HCT116 (cell line): ENCODE measurements at regions not wholly inside any gene's neighbourhood (a gene's known extent, or its start where the extent isn't known, plus 50 kb on each side); places are given as distances from the start of the nearest gene placed in this dataset.

Experiments
- ATAC-seq: fragments of 200-7000 bp; cut with Tn5 transposase; 2 replicates; pipeline ENCODE4 v1.9.1; 2020; ENCODE audit warnings: mild to moderate bottlenecking, moderate library complexity
- BruUV-seq: library from RNA; stranded (reverse); fragments of 400-500 nt; replicated peaks from 2 replicates; lab custom pipeline; 2021; lab: Mats Ljungman, UMichigan
- CTCF ChIA-PET: fragments of 300-600 bp; sonication (Branson Sonifier 250); formaldehyde crosslinking; loops from one replicate; lab custom pipeline; 2021; ENCODE audit warnings: antibody characterized with exemption; lab: Charles Lee
- POLR2A ChIA-PET: fragments of 300-600, 350-600 bp; sonication (Branson Sonifier 250); formaldehyde crosslinking; loops from one replicate; lab custom pipeline; 2021; ENCODE audit warnings: antibody characterized with exemption; lab: Charles Lee
- RAD21 ChIA-PET, 2 experiments: fragments of 300-600 bp; sonication (Branson Sonifier 250); formaldehyde crosslinking; loops; one replicate each; lab custom pipeline; 2023; ENCODE audit warnings: low total read pairs in 2 of 2; ENCODE audit not compliant: uncharacterized antibody in 2 of 2, unreplicated experiment in 2 of 2, low non-redundant PET in 1 of 2; lab: Charles Lee
- DNase-seq: peaks from one replicate; pipeline ENCODE4 v3.0.0-alpha.2; 2010; ENCODE audit warnings: low read depth, low spot score
- H2AFZ ChIP-seq: fragments of 200-600 bp; shearing (Covaris generic), sonication (generic); 2 replicates; pipeline ENCODE4 v1.6.1; 2017; ENCODE audit warnings: low read depth, mixed run types, mixed read lengths, antibody characterized with exemption, low read length; ENCODE audit not compliant: poor library complexity, severe bottlenecking
- H3K27ac ChIP-seq: 2 replicates; pipeline ENCODE4 v1.5.1; 2012; ENCODE audit warnings: low read depth, low read length
- H3K27me3 ChIP-seq: fragments of 200-600 bp; sonication (generic); 2 replicates; pipeline ENCODE4 v1.6.1; 2016; ENCODE audit warnings: mixed run types, low read length, mixed read lengths; ENCODE audit not compliant: insufficient read depth
- H3K36me3 ChIP-seq, 2 experiments: fragments of 200-500 bp in 1 of 2; fragments of 200-600 bp in 1 of 2; sonication (Bioruptor generic) in 1 of 2; sonication (generic) in 1 of 2; 2 replicates each; pipeline versions ENCODE4 v1.5.1 to v1.6.1; 2014 to 2016; ENCODE audit warnings: low read length in 2 of 2, inconsistent platforms in 1 of 2, mixed read lengths in 1 of 2, mixed run types in 1 of 2; ENCODE audit not compliant: insufficient read depth in 2 of 2, control insufficient read depth in 1 of 2
- H3K4me1 ChIP-seq, 2 experiments: fragments of 200-600 bp in 1 of 2; sonication (generic) in 1 of 2; 2 replicates each; pipeline versions ENCODE4 v1.5.1 to v1.6.1; 2012 to 2017; ENCODE audit warnings: low read length in 2 of 2, inconsistent platforms in 1 of 2, mild to moderate bottlenecking in 1 of 2, mixed read lengths in 1 of 2, mixed run types in 1 of 2, moderate library complexity in 1 of 2; ENCODE audit not compliant: insufficient read depth in 2 of 2, control insufficient read depth in 1 of 2
- H3K4me2 ChIP-seq: fragments of 200-600 bp; sonication (generic); 2 replicates; pipeline ENCODE4 v1.6.1; 2017; ENCODE audit warnings: mixed run types, low read length, mixed read lengths
- H3K4me3 ChIP-seq, 2 experiments: fragments of 200-600 bp in 1 of 2; sonication (generic) in 1 of 2; replicated peaks in 1 of 2; 2 replicates each; pipeline ENCODE4 v1.5.1; 2011 to 2016; ENCODE audit warnings: low read length in 2 of 2, control low read depth in 1 of 2, low read depth in 1 of 2, mild to moderate bottlenecking in 1 of 2, mixed read lengths in 1 of 2, mixed run types in 1 of 2
- H3K79me2 ChIP-seq: fragments of 200-600 bp; sonication (generic); 2 replicates; pipeline ENCODE4 v1.6.1; 2017; ENCODE audit warnings: mild to moderate bottlenecking, mixed run types, low read length, moderate library complexity, mixed read lengths; ENCODE audit not compliant: insufficient read depth
- H3K9ac ChIP-seq: fragments of 200-600 bp; sonication (generic); 2 replicates; pipeline ENCODE4 v1.6.1; 2016; ENCODE audit warnings: low read length, mixed read lengths
- H3K9me2 ChIP-seq: fragments of 200-600 bp; sonication (generic), shearing (Covaris generic); 2 replicates; pipeline ENCODE4 v1.6.1; 2017; ENCODE audit warnings: mixed run types, mild to moderate bottlenecking, moderate library complexity; ENCODE audit not compliant: insufficient read depth
- H3K9me3 ChIP-seq, 2 experiments: fragments of 200-500 bp in 1 of 2; fragments of 200-600 bp in 1 of 2; sonication (Bioruptor generic) in 1 of 2; sonication (generic) in 1 of 2; 2 replicates each; pipeline ENCODE4 v1.6.1; 2014 to 2017; ENCODE audit warnings: low read length in 2 of 2, mixed read lengths in 2 of 2, inconsistent platforms in 1 of 2, low read depth in 1 of 2, mild to moderate bottlenecking in 1 of 2, mixed run types in 1 of 2, moderate library complexity in 1 of 2; ENCODE audit not compliant: control insufficient read depth in 1 of 2, insufficient read depth in 1 of 2
- H4K20me1 ChIP-seq: fragments of 200-600 bp; sonication (generic), shearing (Covaris generic); 2 replicates; pipeline ENCODE4 v1.6.1; 2017; ENCODE audit warnings: mixed run types, mild to moderate bottlenecking, moderate library complexity; ENCODE audit not compliant: insufficient read depth
- CEBPB ChIP-seq: IDR thresholded peaks from 2 replicates; pipeline ENCODE4 v1.6.1; 2012; ENCODE audit warnings: low read depth
- EGR1 ChIP-seq: IDR thresholded peaks from 2 replicates; pipeline ENCODE4 v1.6.1; 2012; ENCODE audit warnings: low read depth
- ELF1 ChIP-seq: IDR thresholded peaks from 2 replicates; pipeline ENCODE4 v1.6.1; 2012; ENCODE audit warnings: low read depth, borderline replicate concordance
- EZH2 ChIP-seq: fragments of 200-600 bp; sonication (generic); IDR thresholded peaks from 2 replicates; pipeline ENCODE4 v1.6.1; 2017; ENCODE audit warnings: antibody characterized with exemption, mixed run types
- EZH2phosphoT487 ChIP-seq: fragments of 200-600 bp; IDR thresholded peaks from 2 replicates; pipeline ENCODE4 v1.6.1; 2018; ENCODE audit warnings: antibody characterized with exemption, borderline replicate concordance
- JUND ChIP-seq: IDR thresholded peaks from 2 replicates; pipeline ENCODE4 v1.6.1; 2012
- POLR2AphosphoS5 ChIP-seq: IDR thresholded peaks from 2 replicates; pipeline ENCODE4 v1.6.1; 2011; ENCODE audit warnings: mild to moderate bottlenecking, low read depth, low read length, moderate library complexity
- RAD21 ChIP-seq: IDR thresholded peaks from 2 replicates; pipeline ENCODE4 v1.6.1; 2012; ENCODE audit warnings: low read depth, mild to moderate bottlenecking
- SRF ChIP-seq: IDR thresholded peaks from 2 replicates; pipeline ENCODE4 v1.6.1; 2012; ENCODE audit warnings: low read depth
- TCF7L2 ChIP-seq: IDR thresholded peaks from 2 replicates; pipeline ENCODE4 v1.7.0; 2011; ENCODE audit warnings: borderline replicate concordance, inconsistent platforms; ENCODE audit not compliant: insufficient read depth, insufficient read length; ENCODE audit errors: extremely low read depth
- YY1 ChIP-seq: IDR thresholded peaks from 2 replicates; pipeline ENCODE4 v1.6.1; 2011; ENCODE audit warnings: low read length, low read depth, moderate library complexity, mild to moderate bottlenecking; ENCODE audit not compliant: insufficient replicate concordance; ENCODE audit errors: extremely low read depth
- ZFX ChIP-seq: fragments of 450-650 bp; IDR thresholded peaks from 2 replicates; pipeline ENCODE4 v1.6.1; 2017
- ZNF274 ChIP-seq: fragments of 200-500 bp; sonication (Bioruptor generic); IDR thresholded peaks from 2 replicates; pipeline ENCODE4 v1.6.1; 2014; ENCODE audit warnings: mild to moderate bottlenecking, low read depth, low read length, inconsistent platforms
- intact Hi-C: fragments of 100-400 bp; cut with micrococcal nuclease; formaldehyde crosslinking; loops from 2 replicates; pipeline ENCODE4 v1.10.0; 2022
- TF ChIP-seq, protein P1 (sequence below): IDR thresholded peaks from 2 replicates; pipeline ENCODE4 v1.6.1; 2012; ENCODE audit warnings: low read depth
- TF ChIP-seq, protein P2 (sequence below): IDR thresholded peaks from 2 replicates; pipeline ENCODE4 v1.6.1; 2012
- TF ChIP-seq, protein P3 (sequence below): IDR thresholded peaks from 2 replicates; pipeline ENCODE4 v1.6.1; 2012
- TF ChIP-seq, protein P4 (sequence below), 3 experiments: fragments of 200-600 bp in 1 of 3; sonication (generic) in 1 of 3; IDR thresholded peaks in 2 of 3; conservative IDR thresholded peaks in 1 of 3; 2 replicates each; pipeline ENCODE4 v1.5.1; 2012 to 2017; ENCODE audit warnings: low read depth in 2 of 3, low read length in 2 of 3, antibody characterized with exemption in 1 of 3, borderline replicate concordance in 1 of 3, control low read depth in 1 of 3, mild to moderate bottlenecking in 1 of 3, mixed read lengths in 1 of 3, mixed run types in 1 of 3, moderate library complexity in 1 of 3; ENCODE audit not compliant: insufficient read depth in 1 of 3

DNA sequence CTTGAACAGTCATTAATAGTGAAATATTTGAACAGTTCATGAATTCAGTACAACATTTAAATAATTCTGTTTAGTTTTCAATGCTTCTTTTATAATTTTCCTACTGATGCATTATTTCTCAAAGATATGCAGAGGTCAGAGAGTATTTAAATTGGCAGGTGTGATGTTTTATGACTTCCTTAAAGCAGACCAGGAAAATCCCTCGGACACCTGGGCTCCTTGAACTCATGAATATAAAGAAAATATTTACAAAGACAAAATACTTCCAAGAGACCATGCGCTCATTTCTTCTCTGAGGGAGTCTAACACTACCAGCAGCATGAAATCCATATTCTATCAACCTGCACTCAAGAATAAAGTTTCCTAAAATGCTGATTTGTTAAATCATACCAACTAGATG, 127.6 kb downstream of the IPMK start:
- Histone ChIP-seq H3K9me2 (no peaks in the 10 kb centered on the region), H3K9me3 (no peaks in the 10 kb centered on the region), H3K9ac (no peak overlapping the region), H3K4me2 (no peak overlapping the region), H4K20me1 (no peaks in the 10 kb centered on the region), H2AFZ (no peak overlapping the region), H3K27me3 (no peaks in the 10 kb centered on the region), H3K79me2 (no peaks in the 10 kb centered on the region), H3K4me1 (no peaks in the 10 kb centered on the region), H3K36me3 (no peaks in the 10 kb centered on the region), H3K4me3 (no peak overlapping the region), H3K27ac (no peak overlapping the region)
- intact Hi-C loops = no loop called here
- no TSS peak for BruUV-seq
- no peak for DNase-seq
- RAD21 ChIA-PET = no interaction called here
- CTCF ChIA-PET = no interaction called here
- POLR2A ChIA-PET = no interaction called here
- ATAC-seq = no peak
- TF ChIP-seq, protein P1, sequence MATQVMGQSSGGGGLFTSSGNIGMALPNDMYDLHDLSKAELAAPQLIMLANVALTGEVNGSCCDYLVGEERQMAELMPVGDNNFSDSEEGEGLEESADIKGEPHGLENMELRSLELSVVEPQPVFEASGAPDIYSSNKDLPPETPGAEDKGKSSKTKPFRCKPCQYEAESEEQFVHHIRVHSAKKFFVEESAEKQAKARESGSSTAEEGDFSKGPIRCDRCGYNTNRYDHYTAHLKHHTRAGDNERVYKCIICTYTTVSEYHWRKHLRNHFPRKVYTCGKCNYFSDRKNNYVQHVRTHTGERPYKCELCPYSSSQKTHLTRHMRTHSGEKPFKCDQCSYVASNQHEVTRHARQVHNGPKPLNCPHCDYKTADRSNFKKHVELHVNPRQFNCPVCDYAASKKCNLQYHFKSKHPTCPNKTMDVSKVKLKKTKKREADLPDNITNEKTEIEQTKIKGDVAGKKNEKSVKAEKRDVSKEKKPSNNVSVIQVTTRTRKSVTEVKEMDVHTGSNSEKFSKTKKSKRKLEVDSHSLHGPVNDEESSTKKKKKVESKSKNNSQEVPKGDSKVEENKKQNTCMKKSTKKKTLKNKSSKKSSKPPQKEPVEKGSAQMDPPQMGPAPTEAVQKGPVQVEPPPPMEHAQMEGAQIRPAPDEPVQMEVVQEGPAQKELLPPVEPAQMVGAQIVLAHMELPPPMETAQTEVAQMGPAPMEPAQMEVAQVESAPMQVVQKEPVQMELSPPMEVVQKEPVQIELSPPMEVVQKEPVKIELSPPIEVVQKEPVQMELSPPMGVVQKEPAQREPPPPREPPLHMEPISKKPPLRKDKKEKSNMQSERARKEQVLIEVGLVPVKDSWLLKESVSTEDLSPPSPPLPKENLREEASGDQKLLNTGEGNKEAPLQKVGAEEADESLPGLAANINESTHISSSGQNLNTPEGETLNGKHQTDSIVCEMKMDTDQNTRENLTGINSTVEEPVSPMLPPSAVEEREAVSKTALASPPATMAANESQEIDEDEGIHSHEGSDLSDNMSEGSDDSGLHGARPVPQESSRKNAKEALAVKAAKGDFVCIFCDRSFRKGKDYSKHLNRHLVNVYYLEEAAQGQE = no peak
- no peak for TF ChIP-seq POLR2AphosphoS5
- no peak for TF ChIP-seq ZFX
- TF ChIP-seq EGR1 = no peak
- TF ChIP-seq, protein P2, sequence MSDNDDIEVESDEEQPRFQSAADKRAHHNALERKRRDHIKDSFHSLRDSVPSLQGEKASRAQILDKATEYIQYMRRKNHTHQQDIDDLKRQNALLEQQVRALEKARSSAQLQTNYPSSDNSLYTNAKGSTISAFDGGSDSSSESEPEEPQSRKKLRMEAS = no peak
- TF ChIP-seq ELF1 = no peak
- no peak for TF ChIP-seq ZNF274
- TF ChIP-seq, protein P3, sequence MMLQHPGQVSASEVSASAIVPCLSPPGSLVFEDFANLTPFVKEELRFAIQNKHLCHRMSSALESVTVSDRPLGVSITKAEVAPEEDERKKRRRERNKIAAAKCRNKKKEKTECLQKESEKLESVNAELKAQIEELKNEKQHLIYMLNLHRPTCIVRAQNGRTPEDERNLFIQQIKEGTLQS = no peak
- TF ChIP-seq CEBPB = no peak
- no peak for TF ChIP-seq TCF7L2
- TF ChIP-seq, protein P4, sequence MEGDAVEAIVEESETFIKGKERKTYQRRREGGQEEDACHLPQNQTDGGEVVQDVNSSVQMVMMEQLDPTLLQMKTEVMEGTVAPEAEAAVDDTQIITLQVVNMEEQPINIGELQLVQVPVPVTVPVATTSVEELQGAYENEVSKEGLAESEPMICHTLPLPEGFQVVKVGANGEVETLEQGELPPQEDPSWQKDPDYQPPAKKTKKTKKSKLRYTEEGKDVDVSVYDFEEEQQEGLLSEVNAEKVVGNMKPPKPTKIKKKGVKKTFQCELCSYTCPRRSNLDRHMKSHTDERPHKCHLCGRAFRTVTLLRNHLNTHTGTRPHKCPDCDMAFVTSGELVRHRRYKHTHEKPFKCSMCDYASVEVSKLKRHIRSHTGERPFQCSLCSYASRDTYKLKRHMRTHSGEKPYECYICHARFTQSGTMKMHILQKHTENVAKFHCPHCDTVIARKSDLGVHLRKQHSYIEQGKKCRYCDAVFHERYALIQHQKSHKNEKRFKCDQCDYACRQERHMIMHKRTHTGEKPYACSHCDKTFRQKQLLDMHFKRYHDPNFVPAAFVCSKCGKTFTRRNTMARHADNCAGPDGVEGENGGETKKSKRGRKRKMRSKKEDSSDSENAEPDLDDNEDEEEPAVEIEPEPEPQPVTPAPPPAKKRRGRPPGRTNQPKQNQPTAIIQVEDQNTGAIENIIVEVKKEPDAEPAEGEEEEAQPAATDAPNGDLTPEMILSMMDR (IDR thresholded peaks at IDR 0.05 in 2 of 3, conservative IDR thresholded peaks at IDR 0.05 in 1 of 3; ENCODE audit: borderline replicate concordance in 1 of 3, insufficient read depth in 1 of 3, low read depth in 2 of 3, low read length in 2 of 3) = no peak
- TF ChIP-seq JUND = no peak
- no peak for TF ChIP-seq SRF
- TF ChIP-seq EZH2phosphoT487 = no peak
- TF ChIP-seq EZH2 = no peak
- TF ChIP-seq RAD21 = no peak
- no peak for TF ChIP-seq YY1
